Ishikawa (cell line): ENCODE measurements at regions not wholly inside any gene's neighbourhood (a gene's known extent, or its start where the extent isn't known, plus 50 kb on each side); places are given as distances from the start of the nearest gene placed in this dataset.

Source experiments
- CEBPB ChIP-seq: IDR thresholded peaks from 2 replicates; pipeline ENCODE4 v1.6.1; 2012
- CREB1 ChIP-seq: IDR thresholded peaks from 2 replicates; pipeline ENCODE4 v1.6.1; 2012; ENCODE audit warnings: low read depth
- EGR1 ChIP-seq: IDR thresholded peaks from 2 replicates; pipeline ENCODE4 v1.6.1; 2012
- EP300 ChIP-seq: IDR thresholded peaks from 2 replicates; pipeline ENCODE4 v1.6.1; 2012; ENCODE audit warnings: borderline replicate concordance
- FOXM1 ChIP-seq: IDR thresholded peaks from 2 replicates; pipeline ENCODE4 v1.6.1; 2012; ENCODE audit warnings: low read depth, borderline replicate concordance
- RAD21 ChIP-seq: IDR thresholded peaks from 2 replicates; pipeline ENCODE4 v1.6.1; 2012; ENCODE audit warnings: low read depth
- TAF1 ChIP-seq: IDR thresholded peaks from 2 replicates; pipeline ENCODE4 v1.6.1; 2012; ENCODE audit warnings: low read depth, mild to moderate bottlenecking
- TEAD4 ChIP-seq: IDR thresholded peaks from 2 replicates; pipeline ENCODE4 v1.6.1; 2012
- YY1 ChIP-seq: IDR thresholded peaks from 2 replicates; pipeline ENCODE4 v1.6.1; 2012; ENCODE audit warnings: low read depth
- ZBTB7A ChIP-seq: IDR thresholded peaks from 2 replicates; pipeline ENCODE4 v1.6.1; 2012; ENCODE audit warnings: low read depth
- TF ChIP-seq, protein P1 (sequence below): IDR thresholded peaks from 2 replicates; pipeline ENCODE4 v1.6.1; 2012
- TF ChIP-seq, protein P2 (sequence below): IDR thresholded peaks from 2 replicates; pipeline ENCODE4 v1.6.1; 2012; ENCODE audit warnings: low read depth, mild to moderate bottlenecking
- TF ChIP-seq, protein P3 (sequence below): IDR thresholded peaks from 2 replicates; pipeline ENCODE4 v1.6.1; 2012

DNA sequence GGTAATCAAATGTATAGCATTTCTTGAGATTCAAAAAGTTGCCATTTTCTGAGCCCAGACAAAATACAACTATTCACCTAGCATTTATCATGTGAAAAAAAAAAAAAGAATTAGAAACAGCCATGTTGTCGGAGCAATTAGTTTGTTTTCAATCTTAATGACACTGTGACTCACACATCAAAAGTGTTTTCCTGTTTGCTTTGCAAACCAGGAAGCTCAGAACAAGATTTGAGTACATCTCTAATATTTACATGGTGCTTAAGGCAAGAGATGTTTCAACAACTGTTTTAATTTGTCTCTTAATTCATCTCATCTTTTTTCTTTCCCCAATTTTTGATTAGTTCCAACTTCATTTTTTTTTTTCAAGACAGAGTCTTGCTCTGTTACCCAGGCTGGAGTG lies 62.5 kb upstream of the CAPZB start:
- TF ChIP-seq, protein P1, sequence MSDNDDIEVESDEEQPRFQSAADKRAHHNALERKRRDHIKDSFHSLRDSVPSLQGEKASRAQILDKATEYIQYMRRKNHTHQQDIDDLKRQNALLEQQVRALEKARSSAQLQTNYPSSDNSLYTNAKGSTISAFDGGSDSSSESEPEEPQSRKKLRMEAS = no peak
- TF ChIP-seq YY1 (no peak), CEBPB (no peak), EP300 (no peak), ZBTB7A (no peak), FOXM1 (no peak), RAD21 (no peak), EGR1 (no peak), CREB1 (no peak), TAF1 (no peak), TEAD4 (no peak)
- TF ChIP-seq, protein P2, sequence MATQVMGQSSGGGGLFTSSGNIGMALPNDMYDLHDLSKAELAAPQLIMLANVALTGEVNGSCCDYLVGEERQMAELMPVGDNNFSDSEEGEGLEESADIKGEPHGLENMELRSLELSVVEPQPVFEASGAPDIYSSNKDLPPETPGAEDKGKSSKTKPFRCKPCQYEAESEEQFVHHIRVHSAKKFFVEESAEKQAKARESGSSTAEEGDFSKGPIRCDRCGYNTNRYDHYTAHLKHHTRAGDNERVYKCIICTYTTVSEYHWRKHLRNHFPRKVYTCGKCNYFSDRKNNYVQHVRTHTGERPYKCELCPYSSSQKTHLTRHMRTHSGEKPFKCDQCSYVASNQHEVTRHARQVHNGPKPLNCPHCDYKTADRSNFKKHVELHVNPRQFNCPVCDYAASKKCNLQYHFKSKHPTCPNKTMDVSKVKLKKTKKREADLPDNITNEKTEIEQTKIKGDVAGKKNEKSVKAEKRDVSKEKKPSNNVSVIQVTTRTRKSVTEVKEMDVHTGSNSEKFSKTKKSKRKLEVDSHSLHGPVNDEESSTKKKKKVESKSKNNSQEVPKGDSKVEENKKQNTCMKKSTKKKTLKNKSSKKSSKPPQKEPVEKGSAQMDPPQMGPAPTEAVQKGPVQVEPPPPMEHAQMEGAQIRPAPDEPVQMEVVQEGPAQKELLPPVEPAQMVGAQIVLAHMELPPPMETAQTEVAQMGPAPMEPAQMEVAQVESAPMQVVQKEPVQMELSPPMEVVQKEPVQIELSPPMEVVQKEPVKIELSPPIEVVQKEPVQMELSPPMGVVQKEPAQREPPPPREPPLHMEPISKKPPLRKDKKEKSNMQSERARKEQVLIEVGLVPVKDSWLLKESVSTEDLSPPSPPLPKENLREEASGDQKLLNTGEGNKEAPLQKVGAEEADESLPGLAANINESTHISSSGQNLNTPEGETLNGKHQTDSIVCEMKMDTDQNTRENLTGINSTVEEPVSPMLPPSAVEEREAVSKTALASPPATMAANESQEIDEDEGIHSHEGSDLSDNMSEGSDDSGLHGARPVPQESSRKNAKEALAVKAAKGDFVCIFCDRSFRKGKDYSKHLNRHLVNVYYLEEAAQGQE = no peak
- TF ChIP-seq, protein P3, sequence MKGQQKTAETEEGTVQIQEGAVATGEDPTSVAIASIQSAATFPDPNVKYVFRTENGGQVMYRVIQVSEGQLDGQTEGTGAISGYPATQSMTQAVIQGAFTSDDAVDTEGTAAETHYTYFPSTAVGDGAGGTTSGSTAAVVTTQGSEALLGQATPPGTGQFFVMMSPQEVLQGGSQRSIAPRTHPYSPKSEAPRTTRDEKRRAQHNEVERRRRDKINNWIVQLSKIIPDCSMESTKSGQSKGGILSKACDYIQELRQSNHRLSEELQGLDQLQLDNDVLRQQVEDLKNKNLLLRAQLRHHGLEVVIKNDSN = no peak
